B cell (primary cell): ENCODE measurements at regions not wholly inside any gene's neighbourhood (a gene's known extent, or its start where the extent isn't known, plus 50 kb on each side); places are given as distances from the start of the nearest gene placed in this dataset.

Experiments used
- EZH2 ChIP-seq: IDR thresholded peaks from 2 replicates; pipeline ENCODE4 v1.6.1; 2012; ENCODE audit warnings: borderline replicate concordance, low read depth, mild to moderate bottlenecking, moderate library complexity, low read length; ENCODE audit not compliant: insufficient read depth, poor library complexity, severe bottlenecking
- TF ChIP-seq, protein P1 (sequence below): fragments of 200-600 bp; IDR thresholded peaks from one replicate; pipeline ENCODE4 v1.8.0; 2022; ENCODE audit warnings: antibody characterized with exemption, mild to moderate bottlenecking

DNA sequence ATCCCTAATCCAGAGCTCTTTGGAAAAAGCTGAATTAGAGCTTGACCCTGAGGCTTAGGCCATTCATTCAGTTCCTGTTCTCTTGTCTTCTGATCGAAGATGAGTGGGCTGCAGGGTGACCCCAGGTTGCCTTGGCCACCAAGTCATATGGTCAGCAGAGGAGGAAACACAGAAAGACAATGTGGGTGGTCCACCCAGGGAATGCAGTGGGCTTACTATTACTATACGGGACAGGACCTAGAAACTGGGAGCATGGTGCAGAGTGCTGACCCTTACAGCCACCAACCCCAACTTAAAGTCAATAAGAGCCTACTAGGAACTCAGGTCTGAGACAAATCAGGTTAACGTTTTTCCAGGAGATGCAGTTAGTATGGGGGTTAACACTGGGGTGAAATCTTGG is 200.5 kb downstream of the HERPUD2 start:
- TF ChIP-seq, protein P1, sequence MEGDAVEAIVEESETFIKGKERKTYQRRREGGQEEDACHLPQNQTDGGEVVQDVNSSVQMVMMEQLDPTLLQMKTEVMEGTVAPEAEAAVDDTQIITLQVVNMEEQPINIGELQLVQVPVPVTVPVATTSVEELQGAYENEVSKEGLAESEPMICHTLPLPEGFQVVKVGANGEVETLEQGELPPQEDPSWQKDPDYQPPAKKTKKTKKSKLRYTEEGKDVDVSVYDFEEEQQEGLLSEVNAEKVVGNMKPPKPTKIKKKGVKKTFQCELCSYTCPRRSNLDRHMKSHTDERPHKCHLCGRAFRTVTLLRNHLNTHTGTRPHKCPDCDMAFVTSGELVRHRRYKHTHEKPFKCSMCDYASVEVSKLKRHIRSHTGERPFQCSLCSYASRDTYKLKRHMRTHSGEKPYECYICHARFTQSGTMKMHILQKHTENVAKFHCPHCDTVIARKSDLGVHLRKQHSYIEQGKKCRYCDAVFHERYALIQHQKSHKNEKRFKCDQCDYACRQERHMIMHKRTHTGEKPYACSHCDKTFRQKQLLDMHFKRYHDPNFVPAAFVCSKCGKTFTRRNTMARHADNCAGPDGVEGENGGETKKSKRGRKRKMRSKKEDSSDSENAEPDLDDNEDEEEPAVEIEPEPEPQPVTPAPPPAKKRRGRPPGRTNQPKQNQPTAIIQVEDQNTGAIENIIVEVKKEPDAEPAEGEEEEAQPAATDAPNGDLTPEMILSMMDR: no peak
- no peak for TF ChIP-seq EZH2
